ENCODE measurements at regions not wholly inside any gene's neighbourhood (a gene's known extent, or its start where the extent isn't known, plus 50 kb on each side); places are given as distances from the start of the nearest gene placed in this dataset.

DNA sequence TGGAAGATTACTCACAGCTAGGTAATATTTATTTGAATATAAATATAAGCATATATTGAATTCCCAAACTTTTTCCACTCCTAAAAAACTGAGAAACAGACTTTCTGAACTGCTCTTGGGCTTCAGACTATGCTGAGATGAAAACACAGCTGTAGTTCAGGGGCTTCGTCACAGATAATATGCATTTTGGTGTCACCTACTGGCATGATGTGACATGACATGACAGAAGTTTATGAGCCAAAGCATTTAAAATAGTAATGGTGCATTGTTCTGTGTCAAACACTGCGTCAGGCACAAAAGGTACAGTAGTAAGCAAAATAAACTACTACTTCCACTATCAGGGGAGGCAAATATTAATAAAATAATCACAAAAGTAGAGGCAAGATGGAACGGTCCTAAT, 171.3 kb downstream of the BTC start:
- H3K79me2 ChIP-seq (ENCODE audit: control insufficient read depth, insufficient read depth, low read length, poor library complexity): no peaks in the 10 kb centered on the region
- no peak overlapping the region for H3K4me3 ChIP-seq (ENCODE audit: low read depth, low read length)
- DNase-seq: peak; percentile 33 to 73
- H3K9ac ChIP-seq (ENCODE audit: low read length): no peak overlapping the region
- H2AFZ ChIP-seq (ENCODE audit: insufficient read depth, low read length, poor library complexity): no peak overlapping the region
- no peaks in the 10 kb centered on the region for H3K4me1 ChIP-seq (ENCODE audit: control insufficient read depth in 1 of 2, insufficient read depth in 2 of 2, low read length in 2 of 2)
- H4K12ac ChIP-seq (ENCODE audit: low read depth, low read length): no peak overlapping the region
- no peak overlapping the region for H3K14ac ChIP-seq (ENCODE audit: low read length)
- no peak overlapping the region for H3K18ac ChIP-seq (ENCODE audit: low read length)
- H3K36me3 ChIP-seq (ENCODE audit: control insufficient read depth in 1 of 2, insufficient read depth in 2 of 2, low read length in 2 of 2): no peaks in the 10 kb centered on the region
- H3K27ac ChIP-seq (ENCODE audit: low read depth, low read length): no peak overlapping the region
- H2BK120ac ChIP-seq (ENCODE audit: insufficient read depth, low read length, poor library complexity): no peak overlapping the region
- H2BK5ac ChIP-seq (ENCODE audit: low read depth, low read length, poor library complexity): no peak overlapping the region
- H3K4ac ChIP-seq (ENCODE audit: low read depth, low read length): no peak overlapping the region
- no CpG with 5 or more reads among the region's 3 CpGs for WGBS (ENCODE audit: extremely low coverage, insufficient coverage, insufficient read length)
- no peak overlapping the region for H3K4me2 ChIP-seq (ENCODE audit: low read length)
- no peak overlapping the region for H2BK12ac ChIP-seq (ENCODE audit: low read length)
- H3K79me1 ChIP-seq (ENCODE audit: low read length): no peaks in the 10 kb centered on the region
- no peak overlapping the region for H4K8ac ChIP-seq (ENCODE audit: low read depth, low read length)
- no peak overlapping the region for H4K91ac ChIP-seq (ENCODE audit: low read depth, low read length)
- no peaks in the 10 kb centered on the region for H3K9me3 ChIP-seq (ENCODE audit: insufficient read depth, low read depth, low read length)
- H3K23ac ChIP-seq (ENCODE audit: low read length): no peak overlapping the region
- H2AK5ac ChIP-seq (ENCODE audit: low read length): no peak overlapping the region
- H3K27me3 ChIP-seq (ENCODE audit: insufficient read depth, low read length): no peaks in the 10 kb centered on the region

DNA sequence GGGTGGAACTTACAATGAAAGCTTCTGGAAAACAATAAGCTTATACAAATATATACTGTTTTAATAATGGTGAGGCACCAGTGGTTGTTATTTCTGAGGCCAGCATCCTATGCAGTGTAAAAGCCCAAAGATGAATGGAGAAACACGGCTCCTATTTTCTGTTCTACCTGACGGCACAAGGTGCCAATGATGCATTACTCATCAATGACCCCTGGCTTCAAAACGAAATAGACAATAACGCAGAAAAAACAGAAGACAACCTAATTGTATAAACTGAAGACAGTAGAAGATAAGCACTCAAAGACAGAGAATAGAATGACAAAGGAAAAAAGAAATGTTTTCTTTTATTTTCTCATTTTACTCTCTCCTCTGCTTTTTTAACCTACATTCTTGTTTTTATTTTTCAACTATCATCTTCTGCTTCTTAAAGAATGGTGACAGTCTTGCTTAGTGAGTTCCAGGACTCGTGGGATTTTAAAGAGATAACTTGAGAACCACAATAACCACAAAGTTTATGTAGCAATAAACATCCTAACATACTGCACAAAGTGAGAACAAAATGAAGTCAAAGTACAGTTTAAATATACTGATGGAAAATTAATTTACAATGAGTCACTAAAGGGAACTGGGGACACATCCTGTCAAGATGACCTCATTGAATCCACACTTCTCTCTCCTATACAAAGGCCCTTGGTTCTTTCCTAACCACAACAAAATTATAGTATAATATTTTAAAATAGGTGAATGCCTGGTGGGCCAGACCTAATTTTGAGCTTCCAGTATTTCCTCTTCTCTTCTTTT, 169.8 kb downstream of the BTC start:
- no peak overlapping the region for H3K4me3 ChIP-seq (ENCODE audit: low read depth, low read length)
- H4K91ac ChIP-seq (ENCODE audit: low read depth, low read length): no peak overlapping the region
- WGBS (ENCODE audit: extremely low coverage, insufficient coverage, insufficient read length): no CpG with 5 or more reads among the region's 5 CpGs
- no peak overlapping the region for H3K23ac ChIP-seq (ENCODE audit: low read length)
- no peak overlapping the region for H2BK120ac ChIP-seq (ENCODE audit: insufficient read depth, low read length, poor library complexity)
- no peak overlapping the region for H2AFZ ChIP-seq (ENCODE audit: insufficient read depth, low read length, poor library complexity)
- H3K36me3 ChIP-seq (ENCODE audit: control insufficient read depth in 1 of 2, insufficient read depth in 2 of 2, low read length in 2 of 2): no peaks in the 10 kb centered on the region
- no peak overlapping the region for H3K18ac ChIP-seq (ENCODE audit: low read length)
- H3K27ac ChIP-seq (ENCODE audit: low read depth, low read length): no peak overlapping the region
- H3K79me2 ChIP-seq (ENCODE audit: control insufficient read depth, insufficient read depth, low read length, poor library complexity): no peaks in the 10 kb centered on the region
- H3K9ac ChIP-seq (ENCODE audit: low read length): no peak overlapping the region
- no peak overlapping the region for H2BK5ac ChIP-seq (ENCODE audit: low read depth, low read length, poor library complexity)
- no peak overlapping the region for H2AK5ac ChIP-seq (ENCODE audit: low read length)
- no peaks in the 10 kb centered on the region for H3K9me3 ChIP-seq (ENCODE audit: insufficient read depth, low read depth, low read length)
- no peaks in the 10 kb centered on the region for H3K27me3 ChIP-seq (ENCODE audit: insufficient read depth, low read length)
- H4K8ac ChIP-seq (ENCODE audit: low read depth, low read length): no peak overlapping the region
- H3K4me2 ChIP-seq (ENCODE audit: low read length): no peak overlapping the region
- DNase-seq: peak in 1 of 2 donors; percentile 19
- H3K4me1 ChIP-seq (ENCODE audit: control insufficient read depth in 1 of 2, insufficient read depth in 2 of 2, low read length in 2 of 2): no peaks in the 10 kb centered on the region
- no peaks in the 10 kb centered on the region for H3K79me1 ChIP-seq (ENCODE audit: low read length)
- no peak overlapping the region for H2BK12ac ChIP-seq (ENCODE audit: low read length)
- H3K14ac ChIP-seq (ENCODE audit: low read length): no peak overlapping the region
- H3K4ac ChIP-seq (ENCODE audit: low read depth, low read length): no peak overlapping the region
- no peak overlapping the region for H4K12ac ChIP-seq (ENCODE audit: low read depth, low read length)

DNA sequence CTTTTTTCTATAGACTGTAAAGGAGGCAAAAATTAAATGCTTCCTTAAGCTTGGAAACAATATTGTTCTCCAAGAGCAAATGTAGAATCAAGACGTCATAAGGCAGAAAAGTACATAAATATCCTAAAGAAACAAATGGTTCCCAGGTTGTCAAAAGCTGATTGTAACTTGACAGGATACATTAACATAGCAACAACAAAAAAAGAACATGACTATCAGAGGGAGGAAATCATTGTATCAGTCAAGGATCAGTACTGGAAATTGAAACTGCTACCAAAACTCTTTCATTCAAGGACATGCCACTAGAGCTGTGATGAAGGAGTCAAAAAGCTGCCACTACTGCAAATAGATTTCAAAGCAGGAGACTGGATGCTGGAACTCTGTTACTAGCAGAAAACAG, 168.3 kb downstream of the BTC start:
- H3K27me3 ChIP-seq (ENCODE audit: insufficient read depth, low read length): no peaks in the 10 kb centered on the region
- no peaks in the 10 kb centered on the region for H3K79me2 ChIP-seq (ENCODE audit: control insufficient read depth, insufficient read depth, low read length, poor library complexity)
- H3K4me3 ChIP-seq (ENCODE audit: low read depth, low read length): no peak overlapping the region
- H3K23ac ChIP-seq (ENCODE audit: low read length): no peak overlapping the region
- H3K4me2 ChIP-seq (ENCODE audit: low read length): no peak overlapping the region
- no peaks in the 10 kb centered on the region for H3K9me3 ChIP-seq (ENCODE audit: insufficient read depth, low read depth, low read length)
- no peak overlapping the region for H2BK12ac ChIP-seq (ENCODE audit: low read length)
- no peaks in the 10 kb centered on the region for H3K4me1 ChIP-seq (ENCODE audit: control insufficient read depth in 1 of 2, insufficient read depth in 2 of 2, low read length in 2 of 2)
- H4K91ac ChIP-seq (ENCODE audit: low read depth, low read length): no peak overlapping the region
- no peaks in the 10 kb centered on the region for H3K79me1 ChIP-seq (ENCODE audit: low read length)
- no CpG with 5 or more reads among the region's 1 CpG for WGBS (ENCODE audit: extremely low coverage, insufficient coverage, insufficient read length)
- H3K4ac ChIP-seq (ENCODE audit: low read depth, low read length): no peak overlapping the region
- H2BK120ac ChIP-seq (ENCODE audit: insufficient read depth, low read length, poor library complexity): no peak overlapping the region
- H4K12ac ChIP-seq (ENCODE audit: low read depth, low read length): no peak overlapping the region
- no peak overlapping the region for H3K27ac ChIP-seq (ENCODE audit: low read depth, low read length)
- H2AK5ac ChIP-seq (ENCODE audit: low read length): no peak overlapping the region
- no peak overlapping the region for H3K14ac ChIP-seq (ENCODE audit: low read length)
- no peaks in the 10 kb centered on the region for H3K36me3 ChIP-seq (ENCODE audit: control insufficient read depth in 1 of 2, insufficient read depth in 2 of 2, low read length in 2 of 2)
- no peak overlapping the region for H3K9ac ChIP-seq (ENCODE audit: low read length)
- H2BK5ac ChIP-seq (ENCODE audit: low read depth, low read length, poor library complexity): no peak overlapping the region
- DNase-seq: no peak
- H4K8ac ChIP-seq (ENCODE audit: low read depth, low read length): no peak overlapping the region
- H3K18ac ChIP-seq (ENCODE audit: low read length): no peak overlapping the region
- H2AFZ ChIP-seq (ENCODE audit: insufficient read depth, low read length, poor library complexity): no peak overlapping the region

DNA sequence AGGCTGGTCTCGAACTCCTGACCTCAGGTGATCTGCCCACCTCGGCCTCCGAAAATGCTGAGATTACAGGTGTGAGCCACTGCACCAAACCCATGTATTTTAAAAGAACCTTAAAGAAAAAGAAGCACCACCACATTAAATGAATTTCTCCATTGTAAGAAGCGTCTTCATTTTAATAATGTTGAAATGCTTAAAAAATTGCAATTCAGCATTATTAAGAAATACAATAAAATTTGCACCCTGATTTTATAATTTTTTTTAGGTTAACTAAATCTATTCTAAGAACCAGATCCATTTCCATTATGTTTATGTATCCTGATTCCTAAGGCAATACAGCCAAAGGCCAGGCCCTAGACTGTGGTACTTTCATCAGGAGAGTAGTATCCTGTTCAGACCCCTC, 167.2 kb downstream of the BTC start:
- Histone ChIP-seq H3K4me2 (ENCODE audit: low read length) (no peak overlapping the region), H3K9me3 (ENCODE audit: insufficient read depth, low read depth, low read length) (no peaks in the 10 kb centered on the region), H3K9ac (ENCODE audit: low read length) (no peak overlapping the region), H3K79me1 (ENCODE audit: low read length) (no peaks in the 10 kb centered on the region), H3K27me3 (ENCODE audit: insufficient read depth, low read length) (no peaks in the 10 kb centered on the region), H3K14ac (ENCODE audit: low read length) (no peak overlapping the region), H3K23ac (ENCODE audit: low read length) (no peak overlapping the region), H3K36me3 (ENCODE audit: control insufficient read depth in 1 of 2, insufficient read depth in 2 of 2, low read length in 2 of 2) (no peaks in the 10 kb centered on the region), H4K91ac (ENCODE audit: low read depth, low read length) (no peak overlapping the region), H3K18ac (ENCODE audit: low read length) (no peak overlapping the region), H2AK5ac (ENCODE audit: low read length) (no peak overlapping the region), H2BK5ac (ENCODE audit: low read depth, low read length, poor library complexity) (no peak overlapping the region), H2AFZ (ENCODE audit: insufficient read depth, low read length, poor library complexity) (no peak overlapping the region), H3K4me3 (ENCODE audit: low read depth, low read length) (no peak overlapping the region), H3K4ac (ENCODE audit: low read depth, low read length) (no peak overlapping the region), H2BK12ac (ENCODE audit: low read length) (no peak overlapping the region), H3K79me2 (ENCODE audit: control insufficient read depth, insufficient read depth, low read length, poor library complexity) (no peaks in the 10 kb centered on the region), H2BK120ac (ENCODE audit: insufficient read depth, low read length, poor library complexity) (no peak overlapping the region), H4K12ac (ENCODE audit: low read depth, low read length) (no peak overlapping the region), H3K4me1 (ENCODE audit: control insufficient read depth in 1 of 2, insufficient read depth in 2 of 2, low read length in 2 of 2) (no peaks in the 10 kb centered on the region), H4K8ac (ENCODE audit: low read depth, low read length) (no peak overlapping the region), H3K27ac (ENCODE audit: low read depth, low read length) (no peak overlapping the region)
- WGBS (ENCODE audit: extremely low coverage, insufficient coverage, insufficient read length): no CpG with 5 or more reads among the region's 4 CpGs
- DNase-seq: no peak

Data from trophoblast cell (in vitro differentiated cells and primary cell).